Panc1 (cell line): ENCODE measurements at regions not wholly inside any gene's neighbourhood (a gene's known extent, or its start where the extent isn't known, plus 50 kb on each side); places are given as distances from the start of the nearest gene placed in this dataset.

Experiments
- CTCF ChIP-seq: fragments of 450-650 bp; IDR thresholded peaks from 2 replicates; pipeline ENCODE4 v1.5.1; 2017; ENCODE audit warnings: mild to moderate bottlenecking
- POLR2AphosphoS5 ChIP-seq: IDR thresholded peaks from 2 replicates; pipeline ENCODE4 v1.6.1; 2012; ENCODE audit warnings: mild to moderate bottlenecking, low read depth, low read length, moderate library complexity
- SIN3A ChIP-seq: IDR thresholded peaks from 2 replicates; pipeline ENCODE4 v1.6.1; 2012; ENCODE audit warnings: low read depth, mild to moderate bottlenecking, low read length, moderate library complexity, borderline replicate concordance; ENCODE audit not compliant: insufficient read depth
- TF ChIP-seq, protein P1 (sequence below), 2 experiments: IDR thresholded peaks; 2 replicates each; pipeline ENCODE4 v1.6.1; 2011 to 2012; ENCODE audit warnings: low read depth in 2 of 2, control low read depth in 1 of 2, low read length in 1 of 2, mild to moderate bottlenecking in 1 of 2, moderate library complexity in 1 of 2; ENCODE audit not compliant: insufficient read depth in 1 of 2

GRCh38 chr10:128614802-128615553 is 488.8 kb upstream of the MKI67 start:
- no peak for TF ChIP-seq POLR2AphosphoS5
- TF ChIP-seq CTCF = no peak
- TF ChIP-seq SIN3A = no peak
- TF ChIP-seq, protein P1, sequence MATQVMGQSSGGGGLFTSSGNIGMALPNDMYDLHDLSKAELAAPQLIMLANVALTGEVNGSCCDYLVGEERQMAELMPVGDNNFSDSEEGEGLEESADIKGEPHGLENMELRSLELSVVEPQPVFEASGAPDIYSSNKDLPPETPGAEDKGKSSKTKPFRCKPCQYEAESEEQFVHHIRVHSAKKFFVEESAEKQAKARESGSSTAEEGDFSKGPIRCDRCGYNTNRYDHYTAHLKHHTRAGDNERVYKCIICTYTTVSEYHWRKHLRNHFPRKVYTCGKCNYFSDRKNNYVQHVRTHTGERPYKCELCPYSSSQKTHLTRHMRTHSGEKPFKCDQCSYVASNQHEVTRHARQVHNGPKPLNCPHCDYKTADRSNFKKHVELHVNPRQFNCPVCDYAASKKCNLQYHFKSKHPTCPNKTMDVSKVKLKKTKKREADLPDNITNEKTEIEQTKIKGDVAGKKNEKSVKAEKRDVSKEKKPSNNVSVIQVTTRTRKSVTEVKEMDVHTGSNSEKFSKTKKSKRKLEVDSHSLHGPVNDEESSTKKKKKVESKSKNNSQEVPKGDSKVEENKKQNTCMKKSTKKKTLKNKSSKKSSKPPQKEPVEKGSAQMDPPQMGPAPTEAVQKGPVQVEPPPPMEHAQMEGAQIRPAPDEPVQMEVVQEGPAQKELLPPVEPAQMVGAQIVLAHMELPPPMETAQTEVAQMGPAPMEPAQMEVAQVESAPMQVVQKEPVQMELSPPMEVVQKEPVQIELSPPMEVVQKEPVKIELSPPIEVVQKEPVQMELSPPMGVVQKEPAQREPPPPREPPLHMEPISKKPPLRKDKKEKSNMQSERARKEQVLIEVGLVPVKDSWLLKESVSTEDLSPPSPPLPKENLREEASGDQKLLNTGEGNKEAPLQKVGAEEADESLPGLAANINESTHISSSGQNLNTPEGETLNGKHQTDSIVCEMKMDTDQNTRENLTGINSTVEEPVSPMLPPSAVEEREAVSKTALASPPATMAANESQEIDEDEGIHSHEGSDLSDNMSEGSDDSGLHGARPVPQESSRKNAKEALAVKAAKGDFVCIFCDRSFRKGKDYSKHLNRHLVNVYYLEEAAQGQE (IDR thresholded peaks at IDR 0.05; ENCODE audit: insufficient read depth in 1 of 2, low read depth in 2 of 2, low read length in 1 of 2) = no peak
